ENCODE measurements at regions not wholly inside any gene's neighbourhood (a gene's known extent, or its start where the extent isn't known, plus 50 kb on each side); places are given as distances from the start of the nearest gene placed in this dataset.
A peak's percentile ranks its signal among the peaks of the same experiment; 100 is the strongest.
"Not testable (repeated sequence)": the region's sequence is repeated elsewhere in the genome, so short reads cannot be mapped to it uniquely, and the experiment has no call there.

DNA sequence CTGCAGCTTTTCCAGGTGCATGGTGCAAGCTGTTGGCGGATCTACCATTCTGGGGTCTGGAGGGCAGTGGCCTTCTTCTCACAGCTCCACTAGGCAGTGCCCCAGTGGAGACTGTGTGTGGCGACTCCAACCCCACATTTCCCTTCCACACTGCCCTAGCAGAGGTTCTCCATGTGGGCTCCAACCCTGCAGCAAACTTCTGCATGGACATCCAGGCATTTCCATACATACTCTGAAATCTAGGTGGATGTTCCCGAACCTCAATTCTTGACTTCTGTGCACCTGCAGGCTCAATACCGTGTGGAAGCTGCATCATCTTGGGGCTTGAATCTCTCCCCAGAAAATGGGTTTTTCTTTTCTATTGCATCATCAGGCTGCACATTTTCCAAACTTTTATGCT lies 160.2 kb upstream of the DYRK2 start:
- DNase-seq (ENCODE audit: extremely low read depth in 1 of 2, low read depth in 1 of 2) = not testable (repeated sequence)

DNA sequence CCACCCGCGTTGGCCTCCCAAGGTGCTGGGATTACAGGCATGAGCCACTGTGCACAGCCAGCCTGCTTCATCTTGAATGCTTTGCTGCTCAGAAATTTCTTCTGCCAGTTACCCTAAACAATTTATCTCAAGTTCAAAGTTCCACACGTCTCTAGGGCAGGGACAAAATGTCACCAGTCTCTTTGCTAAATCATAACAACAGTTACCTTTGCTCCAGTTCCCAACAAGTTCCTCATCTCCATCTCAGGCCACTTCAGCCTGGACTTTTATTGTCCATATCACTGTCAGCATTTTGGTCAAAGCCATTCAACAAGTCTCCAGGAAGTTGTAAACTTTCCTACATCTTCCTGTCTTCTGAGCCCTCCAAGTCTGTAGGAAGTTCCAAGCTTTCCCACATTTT lies 159.5 kb upstream of the DYRK2 start:
- no peak for DNase-seq (ENCODE audit: extremely low read depth in 1 of 2, low read depth in 1 of 2)

DNA sequence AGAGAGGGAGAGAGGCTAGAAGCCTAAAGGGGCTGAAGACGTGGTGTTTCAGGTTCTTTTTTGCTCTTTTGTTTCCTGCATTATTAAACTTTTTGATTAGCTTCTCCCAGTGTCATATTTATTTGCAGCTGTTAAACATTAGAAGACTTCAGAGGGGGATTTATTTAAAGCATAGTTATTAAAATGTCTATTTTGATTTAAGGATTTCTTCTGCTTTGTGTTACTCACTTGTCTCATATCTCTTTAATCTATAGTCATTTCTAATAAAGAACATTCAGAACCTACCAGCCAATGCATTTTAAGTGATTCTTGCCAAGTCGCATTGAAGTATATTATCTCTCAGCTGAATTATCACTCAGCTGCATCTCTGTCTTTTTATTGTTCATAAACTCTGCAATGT lies 152.0 kb upstream of the DYRK2 start:
- DNase-seq (ENCODE audit: extremely low read depth in 1 of 2, low read depth in 1 of 2) = no peak

DNA sequence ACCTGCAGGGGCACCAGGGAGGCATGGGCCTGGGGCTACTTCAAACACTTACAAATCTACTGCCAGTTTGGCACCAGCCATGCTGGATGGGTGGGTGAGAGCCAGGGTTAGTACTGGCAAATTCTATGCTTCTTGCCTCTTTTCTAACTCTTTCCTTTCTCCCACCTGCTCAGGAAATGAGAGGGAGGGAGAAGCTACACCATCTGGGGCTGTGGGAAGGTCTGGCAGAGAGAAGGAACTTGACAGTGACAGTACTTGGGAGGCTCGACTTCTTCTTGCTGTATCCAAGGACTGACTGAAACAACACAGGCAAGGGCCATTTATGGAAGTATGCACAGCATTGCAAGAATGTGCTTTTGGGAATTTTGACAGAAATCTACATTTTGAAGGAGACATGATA lies 149.6 kb upstream of the DYRK2 start:
- DNase-seq (ENCODE audit: extremely low read depth in 1 of 2, low read depth in 1 of 2) = no peak

DNA sequence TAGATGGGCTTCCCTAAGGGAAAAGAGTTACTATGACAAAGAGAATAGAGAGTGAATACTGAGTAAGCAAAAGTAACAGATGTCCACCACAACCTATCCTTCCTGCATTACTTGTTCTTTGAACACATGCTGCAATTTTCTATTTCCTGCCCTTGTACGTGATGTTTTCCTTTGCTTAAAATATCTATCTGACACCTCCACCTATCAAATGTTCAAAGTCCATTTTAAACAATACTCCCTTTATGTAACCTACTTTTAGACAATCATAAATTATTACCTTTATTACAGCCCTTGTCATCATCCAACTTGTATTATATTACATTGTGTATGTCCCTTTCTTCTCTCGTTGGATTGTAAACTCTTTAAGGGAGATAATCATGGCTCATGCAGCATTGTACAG lies 147.2 kb upstream of the DYRK2 start:
- DNase-seq (ENCODE audit: extremely low read depth in 1 of 2, low read depth in 1 of 2) = no peak

DNA sequence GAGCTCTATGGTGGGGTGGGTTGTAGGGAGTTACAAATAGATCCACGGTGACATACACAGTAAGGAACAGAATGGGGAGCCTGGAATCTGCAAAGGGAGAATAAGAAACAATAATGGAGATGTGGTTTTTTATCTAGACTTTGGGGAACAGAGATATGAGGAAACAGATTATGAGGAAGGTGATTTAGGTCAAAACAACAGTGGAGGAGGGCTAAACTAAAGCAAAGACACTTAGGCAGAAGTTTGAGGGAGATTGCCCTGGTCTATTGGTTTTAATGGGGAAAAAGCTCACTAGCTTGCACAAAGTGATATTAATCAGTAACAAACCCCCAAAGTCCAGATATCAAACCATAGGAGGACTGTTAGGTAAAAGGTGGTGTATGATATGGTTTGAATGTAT lies 144.5 kb upstream of the DYRK2 start:
- DNase-seq (ENCODE audit: extremely low read depth in 1 of 2, low read depth in 1 of 2) = no peak

DNA sequence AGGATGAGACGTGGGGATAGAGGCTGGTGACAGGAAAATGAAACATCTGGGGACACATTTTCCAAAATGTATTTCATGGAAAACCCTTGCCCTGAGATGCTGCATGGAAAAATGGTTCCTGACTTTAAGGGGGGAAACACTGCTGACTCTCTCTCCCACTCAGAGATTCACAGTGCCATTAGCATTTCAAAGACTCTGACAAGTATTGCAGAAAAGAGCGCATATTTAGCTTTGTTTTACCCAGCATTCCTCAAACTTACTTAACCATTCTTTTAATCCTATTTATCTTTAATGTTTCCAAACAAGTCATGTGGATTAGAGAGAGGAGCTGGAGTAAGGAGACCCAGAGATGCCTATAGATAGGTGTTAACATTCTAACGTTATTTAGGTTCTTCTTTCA lies 141.8 kb upstream of the DYRK2 start:
- no peak for DNase-seq (ENCODE audit: extremely low read depth in 1 of 2, low read depth in 1 of 2)

DNA sequence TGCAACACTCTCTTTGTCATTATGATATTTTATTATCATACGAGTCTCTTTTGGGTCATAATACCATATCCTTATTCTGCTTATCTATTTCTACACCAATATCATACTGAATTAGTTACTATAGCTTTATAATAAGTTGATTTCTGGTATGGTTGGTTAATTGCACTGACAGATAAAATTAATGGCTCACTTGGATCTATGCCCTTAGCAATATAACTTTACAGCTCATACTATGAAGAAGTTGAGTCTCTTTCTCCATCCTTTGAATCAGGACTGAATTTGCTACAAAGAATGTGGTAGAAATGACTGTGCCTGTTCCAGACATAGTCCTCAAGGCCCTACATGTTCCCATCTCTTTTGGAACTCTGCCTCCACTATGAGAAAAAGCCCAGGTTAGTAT lies 139.7 kb upstream of the DYRK2 start:
- DNase-seq (ENCODE audit: extremely low read depth in 1 of 2, low read depth in 1 of 2) = no peak

DNA sequence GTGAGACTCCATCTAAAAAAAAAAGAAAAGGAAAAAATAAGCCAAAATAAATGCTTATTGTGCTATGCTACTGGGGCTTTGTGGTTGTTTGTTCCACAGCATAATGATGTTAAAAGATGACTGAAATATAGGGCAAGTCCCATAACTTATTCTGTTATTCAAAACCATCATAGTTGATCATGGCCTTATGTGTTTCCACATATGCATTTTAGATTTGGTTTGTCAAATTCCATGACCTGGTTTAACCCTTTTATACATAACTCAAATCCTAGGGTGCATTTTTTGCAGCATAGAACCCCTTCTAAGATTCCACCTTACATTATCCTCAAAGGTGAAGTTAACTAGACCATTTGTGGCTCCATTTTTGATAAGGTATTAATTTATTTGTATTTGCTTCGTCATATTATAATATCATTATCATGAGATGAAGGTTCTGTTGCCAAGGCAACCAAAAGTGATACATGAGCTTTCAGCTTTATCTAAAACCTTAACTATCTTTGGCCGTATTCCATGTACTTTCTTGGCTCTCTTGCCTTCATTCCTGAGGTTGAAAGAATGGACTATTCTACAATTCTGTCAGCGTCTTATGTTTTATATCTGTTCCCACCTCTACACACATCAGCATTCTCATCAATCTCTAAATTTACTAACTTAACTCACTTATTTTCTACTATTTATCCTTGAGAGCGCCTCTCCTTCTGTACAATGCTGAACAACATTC lies 138.7 kb upstream of the DYRK2 start:
- no peak for DNase-seq (ENCODE audit: extremely low read depth in 1 of 2, low read depth in 1 of 2)

DNA sequence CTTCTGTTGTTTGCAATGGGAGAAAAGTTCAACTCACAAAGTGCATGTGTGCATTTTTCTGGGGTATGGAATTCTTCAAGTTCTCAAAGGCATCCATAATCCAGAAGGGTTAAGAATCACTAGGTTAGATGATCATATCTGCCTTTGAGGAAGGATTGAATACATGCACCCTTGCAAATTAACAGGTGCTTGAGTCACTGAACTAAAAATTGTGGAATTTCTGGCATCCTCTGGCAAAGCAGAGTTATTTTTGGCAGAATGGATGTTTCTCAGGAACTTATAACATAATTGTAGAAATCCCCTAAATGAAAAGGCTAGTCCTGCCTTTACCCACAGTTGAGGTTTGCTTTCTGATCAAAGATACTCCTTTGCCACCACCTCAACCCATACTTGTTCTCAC lies 136.5 kb upstream of the DYRK2 start:
- DNase-seq (ENCODE audit: extremely low read depth in 1 of 2, low read depth in 1 of 2) = no peak

DNA sequence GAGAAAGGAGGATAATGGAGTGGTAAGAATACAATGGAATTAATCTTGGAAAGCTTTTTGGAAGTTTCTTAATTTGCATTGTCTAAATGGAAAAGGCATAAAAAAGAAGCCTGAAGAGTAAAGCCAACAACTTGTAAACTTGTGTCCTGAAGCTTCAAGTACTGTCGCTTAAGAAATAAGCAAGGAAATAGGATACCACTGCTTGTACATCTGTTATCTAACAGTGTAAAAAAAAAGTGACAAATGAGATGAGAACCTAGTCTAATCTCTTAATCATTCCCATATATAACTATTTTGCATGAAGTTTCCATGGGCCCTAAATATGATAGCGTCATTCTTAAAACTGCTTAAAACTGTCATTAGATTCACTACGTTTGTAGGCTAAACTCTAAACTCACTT lies 134.0 kb upstream of the DYRK2 start:
- DNase-seq (ENCODE audit: extremely low read depth in 1 of 2, low read depth in 1 of 2) = no peak

DNA sequence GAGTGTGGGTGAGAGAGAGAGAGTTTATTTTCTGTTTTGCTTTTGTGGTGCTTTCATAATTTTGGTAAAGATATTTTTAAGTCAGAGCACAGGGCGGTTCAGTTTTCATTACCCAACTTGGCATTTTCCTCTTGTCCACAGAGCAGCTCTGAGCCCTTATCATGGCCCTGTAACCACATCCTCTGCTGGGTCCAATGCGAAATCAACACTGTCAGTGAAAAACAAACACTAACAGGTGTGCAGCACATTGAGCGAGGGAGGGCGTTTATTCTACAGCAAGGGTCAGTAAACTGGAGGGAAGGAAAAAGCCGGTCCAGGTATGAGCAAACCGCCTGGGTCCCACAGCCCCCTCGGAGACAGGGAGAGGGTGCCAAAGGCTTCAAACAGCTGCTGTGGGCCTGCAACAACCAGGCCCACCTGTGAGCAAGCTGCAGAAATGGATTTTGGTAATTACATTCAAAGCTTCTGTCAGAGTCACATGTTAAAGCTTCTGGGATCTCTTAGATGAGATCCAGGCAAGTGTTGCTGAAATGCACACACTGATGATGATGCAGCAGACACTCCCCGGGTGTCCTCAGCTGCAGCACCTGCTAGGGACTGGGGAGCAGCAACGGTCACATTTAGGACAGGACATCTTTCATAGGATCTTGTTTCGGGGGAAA lies 132.7 kb upstream of the DYRK2 start:
- peak in 1 of 2 donors; percentile 2 for DNase-seq (ENCODE audit: extremely low read depth in 1 of 2, low read depth in 1 of 2)

DNA sequence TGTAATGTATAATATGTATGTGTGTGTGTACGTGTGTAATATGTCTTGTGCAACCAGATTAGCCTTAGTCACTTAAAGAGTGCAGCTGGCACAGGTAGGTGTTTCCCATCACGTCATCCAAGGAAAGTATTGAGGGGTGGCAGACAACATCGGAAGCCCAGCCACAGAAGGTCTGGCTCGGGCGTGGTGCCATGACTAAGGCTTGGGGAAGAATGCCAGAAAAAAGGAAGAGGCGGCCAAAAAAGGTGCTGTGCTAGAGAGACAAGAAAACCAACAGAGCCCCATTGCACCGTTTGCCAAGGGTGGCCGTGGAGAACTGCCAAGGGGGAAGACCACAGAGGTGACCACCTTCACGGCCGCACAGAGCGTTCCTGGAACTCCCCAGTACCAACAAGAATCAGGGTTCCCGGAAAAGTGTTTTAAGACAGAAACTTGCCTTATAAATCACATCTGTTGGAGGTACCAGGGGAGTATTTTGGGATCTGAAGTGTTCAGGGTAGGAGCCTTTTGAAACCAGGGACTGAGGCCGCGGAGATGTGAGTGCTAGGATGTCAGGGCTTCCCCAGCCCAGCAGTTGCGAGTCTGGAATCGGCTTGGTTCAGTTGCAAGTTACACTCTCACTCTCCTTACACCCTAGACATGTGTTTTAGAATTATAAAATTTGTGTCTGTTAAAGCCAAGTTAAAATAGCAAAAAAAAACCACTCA lies 131.2 kb upstream of the DYRK2 start:
- DNase-seq (ENCODE audit: extremely low read depth in 1 of 2, low read depth in 1 of 2) = no peak

DNA sequence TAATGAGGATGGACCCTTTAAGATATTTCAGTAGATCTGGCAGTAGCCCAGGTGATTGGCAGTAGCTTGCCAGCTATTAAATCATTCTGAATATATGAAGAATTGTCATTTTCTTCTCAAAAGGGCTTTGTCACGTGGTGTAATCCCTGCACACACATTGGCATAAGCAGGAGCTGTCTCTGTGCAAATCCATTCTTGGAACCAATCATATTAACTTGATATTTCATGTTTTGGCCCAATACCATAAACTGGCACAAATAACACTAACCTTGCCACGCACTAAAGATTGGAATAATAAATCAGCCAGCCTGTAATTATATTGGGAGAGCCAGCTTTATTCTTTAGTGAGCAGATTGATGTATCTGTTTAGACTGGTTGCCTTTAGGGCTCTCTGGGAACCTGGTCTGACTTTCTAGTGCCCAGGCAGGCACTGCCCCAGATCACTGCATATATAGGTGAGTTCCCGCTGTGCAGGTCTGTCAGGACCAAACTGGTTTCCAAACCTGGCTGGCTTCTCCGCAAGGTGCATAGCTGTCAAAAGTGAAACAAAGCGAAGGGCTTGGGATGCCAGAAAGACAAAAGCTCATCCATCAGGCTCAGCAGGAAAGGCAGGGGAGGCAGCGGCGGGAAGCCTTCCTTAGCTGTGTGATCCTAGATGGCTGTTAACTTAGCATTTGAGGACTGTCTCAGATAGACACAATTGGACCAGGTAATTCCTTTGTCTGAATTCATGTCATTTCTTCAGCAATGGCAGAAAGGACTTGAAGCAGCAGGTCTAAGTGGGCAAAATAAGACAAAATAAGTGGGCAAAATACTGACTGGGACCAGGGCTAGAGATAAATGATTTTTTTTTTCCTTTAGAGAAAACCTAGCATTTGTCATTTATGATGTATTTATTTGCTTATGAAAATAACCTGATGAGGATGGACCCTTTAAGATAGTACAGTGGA lies 128.8 kb upstream of the DYRK2 start:
- no peak for DNase-seq (ENCODE audit: extremely low read depth in 1 of 2, low read depth in 1 of 2)

DNA sequence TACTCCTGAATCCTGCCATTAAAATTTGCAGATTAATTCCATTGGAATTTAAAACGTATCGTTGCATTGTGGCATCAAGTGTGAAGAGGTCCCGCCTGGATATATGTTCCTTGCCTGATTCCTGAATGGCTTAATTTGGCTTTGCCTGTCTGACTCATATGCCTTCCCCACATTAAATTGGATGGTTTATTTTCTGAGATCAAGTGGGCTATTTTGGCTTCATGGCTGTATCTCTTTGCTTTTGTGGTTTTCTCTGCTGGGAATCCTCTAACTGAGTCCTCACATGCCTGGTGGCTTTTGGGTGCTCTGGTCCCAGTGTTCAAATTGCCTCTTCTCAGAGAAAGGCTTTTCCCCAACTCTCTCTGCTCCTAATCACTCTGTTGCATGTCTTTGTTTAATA lies 127.9 kb upstream of the DYRK2 start:
- DNase-seq (ENCODE audit: extremely low read depth in 1 of 2, low read depth in 1 of 2) = no peak

DNA sequence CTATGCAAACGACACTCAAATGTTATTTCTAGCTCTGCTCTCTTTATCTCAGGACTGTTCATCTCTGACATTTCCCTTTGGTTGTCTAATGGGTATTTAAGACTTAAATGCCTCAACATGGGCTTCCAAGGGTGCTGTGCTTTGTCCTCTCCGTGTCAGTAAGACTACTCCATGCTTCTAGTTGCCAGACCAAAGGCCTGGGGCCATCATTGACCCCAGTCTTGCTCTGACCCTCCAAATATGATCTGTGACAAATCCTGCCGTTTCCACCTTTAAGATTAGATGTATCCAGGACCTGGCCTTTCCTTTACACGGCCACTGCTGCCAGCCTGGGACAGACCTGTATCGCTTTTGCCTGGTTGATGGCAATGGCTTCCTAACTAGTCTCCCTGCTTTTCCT lies 126.3 kb upstream of the DYRK2 start:
- no peak for DNase-seq (ENCODE audit: extremely low read depth in 1 of 2, low read depth in 1 of 2)

DNA sequence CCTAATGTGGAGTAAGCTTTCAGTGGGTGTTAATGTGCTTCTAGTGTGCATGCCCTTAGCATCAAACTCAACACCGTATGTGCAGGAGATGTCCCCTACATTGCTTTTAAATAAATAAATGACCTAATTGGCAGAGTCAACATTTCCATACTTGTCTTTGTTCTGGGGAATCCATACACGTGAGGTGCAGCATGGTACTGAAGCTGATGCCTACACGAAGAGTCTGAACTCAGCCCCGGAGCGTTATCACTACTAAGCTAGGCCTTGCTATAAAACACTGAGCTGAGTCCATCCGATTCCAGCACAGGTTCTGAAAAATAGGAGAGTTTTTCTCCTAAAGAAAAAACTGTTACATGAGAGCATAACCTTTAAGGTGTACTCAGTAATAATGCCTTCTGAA lies 125.0 kb upstream of the DYRK2 start:
- DNase-seq (ENCODE audit: extremely low read depth in 1 of 2, low read depth in 1 of 2) = no peak

DNA sequence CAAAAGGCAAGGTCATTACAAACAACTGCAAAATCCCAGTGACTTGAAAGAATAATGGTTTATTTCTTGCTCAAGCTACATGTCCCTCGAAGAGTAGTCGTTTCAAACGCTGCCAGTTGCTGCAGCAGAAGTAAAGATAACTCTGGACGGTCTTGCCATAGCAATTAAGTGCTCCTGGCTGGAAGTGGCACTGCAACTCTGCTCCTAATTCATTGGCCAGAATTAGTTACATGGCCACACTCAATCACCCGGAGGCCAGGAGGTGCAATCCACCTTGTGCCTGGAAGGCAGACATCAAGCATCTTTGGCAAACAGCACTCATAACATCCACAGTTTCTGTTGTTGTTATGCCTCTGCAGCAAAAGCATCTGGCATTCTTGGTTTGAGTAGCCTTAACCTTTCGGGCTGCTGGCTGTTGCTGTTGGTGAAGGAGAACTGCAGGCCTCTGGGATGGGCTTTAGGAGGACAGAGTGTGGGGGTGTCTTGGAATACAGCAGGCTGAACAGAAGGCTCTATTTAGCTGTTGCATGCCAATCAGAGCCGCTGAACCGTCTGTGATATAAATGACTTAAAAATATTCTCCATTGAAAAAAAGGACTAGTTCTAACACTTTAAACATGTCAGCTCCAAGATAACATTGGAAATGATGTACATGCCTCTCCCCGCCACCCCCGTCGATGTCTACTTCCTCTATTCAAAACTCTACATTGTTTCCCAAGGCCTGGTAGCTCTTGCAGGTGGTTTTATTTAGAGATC lies 123.5 kb upstream of the DYRK2 start:
- DNase-seq (ENCODE audit: extremely low read depth in 1 of 2, low read depth in 1 of 2) = no peak

DNA sequence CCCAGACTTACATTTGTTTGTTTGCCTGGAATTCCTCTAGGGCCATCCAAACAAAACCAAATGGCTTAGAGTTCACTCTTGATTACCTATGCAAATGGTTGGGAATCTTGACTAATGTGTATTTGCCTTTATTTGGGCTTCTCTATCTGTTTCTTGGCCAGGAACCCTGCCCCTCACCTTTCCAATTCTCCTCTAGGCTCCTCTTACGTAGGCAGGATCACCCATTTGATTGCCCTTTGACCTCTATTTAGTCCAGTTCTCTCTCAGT lies 123.0 kb upstream of the DYRK2 start:
- DNase-seq (ENCODE audit: extremely low read depth in 1 of 2, low read depth in 1 of 2) = no peak

DNA sequence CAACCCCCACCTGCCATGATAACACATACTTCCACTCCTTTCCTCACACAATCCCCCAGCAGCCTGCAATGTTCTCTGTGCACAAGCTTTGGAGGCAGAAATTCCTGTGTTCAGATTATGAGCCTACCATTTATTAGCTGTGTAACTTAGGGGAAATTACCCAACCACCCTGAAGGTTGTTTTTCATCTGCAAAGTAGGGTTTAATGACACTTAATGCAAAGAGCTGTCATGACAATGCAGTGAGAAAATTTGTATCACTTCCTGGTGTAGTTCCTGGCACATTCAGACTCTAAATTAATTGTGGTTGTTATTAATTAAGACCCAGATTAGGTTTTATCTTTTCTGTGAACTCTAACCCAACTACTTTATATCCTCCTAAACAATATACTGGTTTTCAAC lies 122.4 kb upstream of the DYRK2 start:
- DNase-seq (ENCODE audit: extremely low read depth in 1 of 2, low read depth in 1 of 2) = no peak

DNA sequence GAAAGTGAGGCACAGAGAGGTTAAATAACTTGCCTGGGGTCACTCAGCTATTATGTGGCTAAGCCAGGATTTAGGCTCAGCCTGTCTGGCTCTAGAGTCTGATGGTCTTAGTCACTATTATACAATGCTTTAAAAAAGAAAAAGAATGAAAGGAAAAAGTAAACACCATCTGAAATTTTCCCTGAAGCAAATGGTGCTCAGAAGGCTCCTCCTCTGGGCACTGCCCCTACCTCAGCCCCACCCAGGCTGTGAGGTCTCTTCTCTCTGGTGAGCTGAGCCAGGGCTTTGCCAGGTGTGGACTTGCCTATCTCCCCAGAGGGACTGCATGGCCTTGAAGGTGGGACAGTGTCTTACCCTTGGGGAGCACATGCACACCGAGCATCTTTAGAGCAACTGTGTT lies 117.5 kb upstream of the DYRK2 start:
- no peak for DNase-seq (ENCODE audit: extremely low read depth in 1 of 2, low read depth in 1 of 2)

Data from stimulated activated CD8-positive, alpha-beta memory T cell treated with anti-CD3 and anti-CD28 coated beads, Interleukin-7, amount 100 ng/mL, for 48 hours (primary cell).